NCI-H345 (cell line): ENCODE measurements at regions not wholly inside any gene's neighbourhood (a gene's known extent, or its start where the extent isn't known, plus 50 kb on each side); places are given as distances from the start of the nearest gene placed in this dataset.
A peak's percentile ranks its signal among the peaks of the same experiment; 100 is the strongest.
"Not testable (repeated sequence)": the region's sequence is repeated elsewhere in the genome, so short reads cannot be mapped to it uniquely, and the experiment has no call there.

ENCODE experiments used
- DNase-seq: peaks from one replicate; lab custom pipeline; 2025; lab: John Stamatoyannopoulos, UW

DNA sequence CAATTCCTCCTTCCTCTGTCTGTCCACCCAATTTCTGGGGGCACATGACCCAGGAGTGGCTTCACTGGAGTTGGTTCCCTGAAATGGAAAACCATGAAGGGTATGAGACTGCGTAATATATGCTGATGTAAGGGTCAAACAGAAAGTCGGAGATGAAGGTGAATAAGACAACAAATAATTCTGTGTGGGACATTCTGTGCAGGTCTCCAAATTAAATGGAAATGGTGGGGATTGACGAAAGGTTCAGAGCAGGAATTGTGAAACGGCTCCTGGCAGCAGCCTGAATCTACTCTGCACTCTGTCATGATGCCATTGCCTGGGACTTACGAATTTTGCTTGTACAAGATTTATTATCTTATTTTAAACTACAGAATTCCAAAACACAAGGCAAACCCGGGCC lies 174.8 kb upstream of the RORA start:
- DNase-seq: no peak

DNA sequence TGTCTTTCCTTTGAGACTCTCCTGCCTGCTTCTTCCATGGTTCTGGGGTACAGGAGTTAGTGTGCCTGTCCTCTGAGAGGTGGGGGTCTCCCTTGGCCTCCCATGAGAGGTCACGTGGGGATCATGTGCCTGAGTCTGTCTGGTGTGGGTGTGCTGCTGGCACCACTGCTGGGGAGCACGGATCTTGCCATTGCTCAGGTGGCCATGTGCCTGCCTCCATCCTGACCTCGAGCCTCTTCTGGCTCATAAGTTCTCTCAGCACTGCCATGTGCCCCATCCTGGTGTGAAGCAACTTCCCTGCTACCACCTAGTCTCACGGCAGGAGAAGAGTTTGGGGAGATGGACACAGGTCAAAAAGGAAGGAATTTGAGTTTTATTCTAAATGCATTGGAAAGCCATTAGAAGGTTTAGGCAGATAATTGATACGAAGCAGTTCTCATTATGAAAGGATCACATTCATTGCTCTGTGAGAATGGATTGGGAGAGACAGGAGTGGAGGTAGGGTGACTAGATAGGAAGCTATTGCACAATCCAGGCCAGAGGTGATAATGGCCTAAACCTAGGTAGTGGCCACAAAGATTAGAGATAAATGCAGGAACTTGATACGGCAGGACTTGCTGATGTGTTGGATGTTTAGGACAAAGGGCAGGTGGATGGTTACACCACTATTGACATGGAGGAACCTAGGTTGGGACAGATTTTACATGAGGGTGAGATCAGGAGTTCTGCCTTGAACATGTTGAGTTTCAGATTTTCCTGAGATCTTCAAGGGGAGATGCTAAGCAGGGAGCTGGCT lies 173.0 kb upstream of the RORA start:
- DNase-seq: no peak

- DNase-seq: no peak
These were observed 169.2 kb upstream of the RORA start for GRCh38 chr15:61398310-61398709.

- DNase-seq: no peak
These were observed 167.3 kb upstream of the RORA start for GRCh38 chr15:61396235-61396919.

DNA sequence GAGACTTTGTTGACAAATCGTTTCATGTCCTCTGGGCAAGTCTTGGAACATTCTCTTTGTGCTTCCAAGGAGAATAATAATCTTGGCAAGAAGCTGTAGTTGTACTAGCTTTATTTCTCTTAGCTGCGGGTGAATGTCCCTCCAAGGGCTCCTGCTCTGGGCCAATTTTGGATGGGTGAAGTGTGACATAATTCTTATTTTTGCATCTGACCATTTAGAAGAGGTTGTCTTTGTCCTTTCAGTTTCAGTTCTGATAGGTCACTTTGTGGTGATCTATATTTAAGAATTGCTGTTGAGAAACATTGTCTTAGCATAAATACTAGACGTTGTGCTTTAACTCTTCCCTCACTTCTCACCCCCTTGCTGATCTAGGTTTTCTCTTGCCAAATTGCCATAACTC lies 164.8 kb upstream of the RORA start:
- DNase-seq: no peak

- no peak for DNase-seq
These were observed 164.4 kb upstream of the RORA start for GRCh38 chr15:61393524-61393923.

- no peak for DNase-seq
These were observed 161.0 kb upstream of the RORA start for GRCh38 chr15:61390138-61390537.

DNA sequence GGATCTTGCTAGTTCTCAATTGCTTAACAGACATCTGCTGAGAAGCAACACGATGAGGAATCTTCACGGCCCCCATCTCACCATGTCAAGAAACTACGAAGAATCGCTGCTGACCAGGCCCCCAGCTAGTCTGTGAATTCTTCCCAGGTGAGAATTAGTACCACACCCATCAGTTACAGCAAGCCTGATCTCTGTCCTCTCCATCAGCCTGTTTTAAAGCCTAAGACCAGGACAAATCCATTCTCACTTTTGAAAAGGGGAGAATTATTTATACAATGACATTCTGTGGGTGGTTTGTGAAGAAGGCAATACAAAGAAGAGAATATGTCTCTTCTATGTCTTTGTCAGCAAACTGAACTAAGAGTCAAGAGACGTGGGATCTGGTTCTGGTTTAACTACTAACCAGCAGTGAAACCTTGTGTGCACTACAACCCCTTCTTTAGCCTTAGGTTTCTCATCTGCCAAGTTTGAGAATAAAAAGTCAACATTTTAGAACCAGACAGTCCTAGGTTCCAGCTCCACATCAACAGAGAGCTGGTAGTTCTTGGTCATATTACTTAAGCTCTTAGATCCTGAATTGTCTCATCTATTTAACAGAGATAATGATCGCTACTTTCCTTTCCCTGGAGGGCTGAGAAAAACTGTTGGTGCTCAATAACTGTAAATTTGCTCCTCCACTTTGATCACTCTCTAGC lies 160.4 kb upstream of the RORA start:
- DNase-seq: no peak

DNA sequence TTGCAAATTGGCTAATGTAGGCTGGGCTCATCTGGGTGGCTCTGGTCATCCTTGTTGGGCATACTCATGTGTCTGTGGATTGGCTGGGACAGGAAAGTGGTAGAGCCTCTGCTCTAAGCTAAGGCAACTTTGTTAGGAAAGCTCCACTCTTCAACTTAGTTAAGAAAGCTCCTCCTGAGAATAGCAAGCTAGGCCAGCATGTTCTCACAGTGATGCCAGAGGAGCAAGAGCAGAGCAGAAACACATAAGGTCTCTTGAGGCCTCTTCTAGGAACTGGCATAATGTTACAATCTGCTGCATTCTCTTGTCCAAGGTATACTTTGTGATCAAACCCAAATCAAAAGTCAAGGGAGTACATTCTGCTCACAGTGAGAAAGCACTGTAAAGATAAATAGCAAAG lies 158.6 kb upstream of the RORA start:
- DNase-seq: no peak

DNA sequence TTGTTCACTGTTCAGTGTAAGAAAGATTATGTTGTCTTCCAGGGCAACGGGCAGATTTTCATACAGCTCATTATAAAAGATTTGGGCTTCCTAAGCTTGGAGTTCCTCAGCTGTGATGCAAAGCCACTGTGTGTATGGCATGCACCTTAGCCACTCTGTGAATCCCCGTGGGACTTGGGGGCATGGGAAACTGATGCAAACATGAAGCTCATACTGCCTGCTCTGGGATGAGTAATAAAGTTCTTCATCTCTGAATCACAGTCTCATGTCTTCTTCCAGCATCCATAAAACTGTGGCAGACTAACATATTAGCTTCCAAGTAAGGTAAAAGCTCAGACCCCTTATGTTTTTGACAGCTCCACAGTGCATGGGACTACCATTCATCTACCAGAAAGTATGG lies 154.3 kb upstream of the RORA start:
- no peak for DNase-seq

- DNase-seq: no peak
These were observed 153.8 kb upstream of the RORA start for GRCh38 chr15:61382927-61383326.

DNA sequence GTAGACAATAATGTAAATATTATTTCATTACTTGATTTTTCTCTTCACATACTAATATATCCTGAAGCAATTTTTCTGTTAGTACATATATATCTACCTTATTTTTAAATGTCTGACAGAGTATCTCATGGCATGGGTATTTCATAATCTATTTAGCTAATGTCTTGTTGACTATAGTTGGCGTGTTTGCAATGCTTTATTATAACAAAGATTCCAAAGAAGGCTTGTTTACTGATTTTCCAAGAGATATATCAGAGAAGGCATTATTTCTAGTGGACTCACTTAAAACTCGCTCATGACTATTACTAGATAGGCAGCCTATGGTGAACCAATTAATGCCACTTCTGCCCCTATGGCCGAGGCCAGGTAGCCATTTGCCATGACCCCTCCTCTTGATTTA lies 152.4 kb upstream of the RORA start:
- DNase-seq: no peak

- DNase-seq: no peak
These were observed 151.2 kb upstream of the RORA start for GRCh38 chr15:61380270-61380669.

- no peak for DNase-seq
These were observed 149.9 kb upstream of the RORA start for GRCh38 chr15:61379005-61379404.

DNA sequence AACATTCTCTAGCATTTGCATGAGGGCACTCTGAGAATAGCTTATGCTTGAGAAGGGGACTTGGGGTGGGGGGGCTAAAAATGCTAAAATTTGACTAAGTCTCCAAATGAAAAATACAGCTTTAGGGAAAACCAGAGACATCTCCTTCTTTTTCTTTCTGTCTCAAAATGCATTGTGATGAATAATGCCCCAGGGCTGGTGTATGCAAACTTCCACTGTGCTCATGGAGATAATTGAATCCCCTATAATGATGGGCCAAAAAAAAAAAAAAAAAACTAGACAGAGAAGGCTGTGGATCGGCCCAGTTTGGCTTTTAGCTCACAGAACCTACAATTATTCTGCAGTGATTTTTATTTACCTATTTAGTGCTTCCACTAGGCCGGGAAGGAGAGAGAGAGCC lies 147.9 kb upstream of the RORA start:
- DNase-seq: no peak

- DNase-seq: no peak
These were observed 147.4 kb upstream of the RORA start for GRCh38 chr15:61376516-61376915.

- DNase-seq: no peak
These were observed 145.7 kb upstream of the RORA start for GRCh38 chr15:61374848-61375247.

DNA sequence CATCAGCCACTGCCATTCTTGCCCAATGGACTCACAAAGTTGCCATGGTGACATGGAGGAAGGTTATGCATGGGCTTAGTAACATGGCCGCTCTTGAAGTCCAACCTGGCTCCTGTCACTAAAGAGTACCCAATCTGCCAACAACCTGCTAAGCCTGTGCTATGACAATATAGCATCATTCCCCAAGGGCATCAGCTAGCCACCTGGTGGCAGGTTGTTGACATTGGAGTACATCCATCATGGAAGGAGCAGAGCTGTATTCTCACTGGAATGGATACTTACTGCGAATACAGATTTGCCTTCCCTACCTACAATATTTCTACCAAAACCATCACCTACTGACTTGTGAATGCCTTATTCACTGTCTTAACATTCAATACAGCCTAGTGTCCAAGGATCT lies 138.9 kb upstream of the RORA start:
- DNase-seq: peak; percentile 15

DNA sequence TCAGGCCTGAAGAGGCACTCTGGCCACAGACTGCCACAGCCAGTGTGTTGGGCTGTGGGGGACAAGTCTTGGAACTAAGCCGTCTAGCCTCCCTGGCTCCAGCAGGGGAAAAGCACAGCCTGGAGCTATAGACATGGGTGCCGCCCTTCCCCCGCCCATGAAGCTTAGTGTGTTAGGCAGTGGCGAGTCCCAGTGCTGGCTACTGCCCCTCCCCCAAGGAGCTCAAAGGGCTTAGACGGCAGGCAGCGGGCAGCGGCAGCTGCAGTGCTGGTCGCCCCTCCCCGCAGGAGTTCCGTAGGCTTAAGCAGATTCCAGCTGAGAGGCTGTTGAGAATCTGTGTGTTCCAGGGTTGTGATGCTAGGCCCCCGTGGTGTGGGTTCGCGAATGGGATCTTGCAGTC lies 135.8 kb upstream of the RORA start:
- peak; percentile 23 for DNase-seq

- not testable (repeated sequence) for DNase-seq
These were observed 133.8 kb upstream of the RORA start for GRCh38 chr15:61362912-61363311.

DNA sequence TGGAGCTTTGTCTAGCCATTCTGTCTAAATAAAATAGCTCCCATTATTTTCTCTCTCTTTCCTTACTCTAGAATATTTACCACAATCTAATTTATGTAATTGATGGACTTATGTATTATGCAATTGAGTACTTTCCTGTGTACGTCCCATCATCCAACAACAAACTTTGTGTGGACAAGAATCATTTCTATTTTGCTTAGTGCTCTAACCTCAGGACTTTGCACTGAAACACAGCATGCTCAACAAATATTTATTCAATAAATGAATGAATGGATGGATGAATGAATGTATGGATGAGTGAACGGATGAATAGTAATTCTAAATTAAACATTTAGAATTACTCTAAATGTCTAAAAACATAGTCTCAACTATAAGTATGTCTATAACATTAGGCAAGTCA lies 115.2 kb upstream of the RORA start:
- DNase-seq: no peak

DNA sequence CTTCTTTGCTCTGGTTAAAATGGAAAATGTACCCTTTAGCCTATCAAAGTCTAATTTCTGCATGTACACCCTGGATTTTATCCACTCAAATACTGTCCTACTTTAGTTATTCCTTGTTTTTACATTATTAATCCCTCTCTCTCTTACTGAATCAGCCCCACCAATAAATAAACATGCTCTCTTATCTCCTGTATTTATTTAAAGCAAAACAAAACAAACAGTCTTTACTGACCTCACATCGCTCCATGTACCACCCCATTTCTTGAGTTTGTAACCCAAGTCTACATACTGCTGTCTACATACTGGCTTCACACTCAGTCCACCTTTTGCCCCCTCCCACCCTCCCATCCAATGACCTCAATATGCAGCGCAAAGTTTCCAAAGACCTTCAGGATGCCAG lies 113.3 kb upstream of the RORA start:
- no peak for DNase-seq

GRCh38 chr15:61339516-61339915 lies 110.4 kb upstream of the RORA start:
- no peak for DNase-seq
